Lung (tissue), 11 donors: ENCODE measurements at regions not wholly inside any gene's neighbourhood (a gene's known extent, or its start where the extent isn't known, plus 50 kb on each side); places are given as distances from the start of the nearest gene placed in this dataset.

Source experiments
- ATAC-seq: fragments of 200-7000 bp; cut with Tn5 transposase; one replicate; pipeline ENCODE4 v1.9.1; 2020; ENCODE audit warnings: moderate number of reproducible peaks; ENCODE audit not compliant: insufficient read depth, low FRiP score
- DNase-seq, 3 donors: peaks; one replicate each; pipeline ENCODE4 v3.0.0-alpha.2; 2013 to 2017
- H3K27ac ChIP-seq, 2 donors: one replicate each; pipeline ENCODE4 v1.5.1; 2013; ENCODE audit warnings: mild to moderate bottlenecking in 2 of 2, moderate library complexity in 2 of 2, control low read depth in 1 of 2, inconsistent platforms in 1 of 2, low read depth in 1 of 2, low read length in 1 of 2
- H3K27me3 ChIP-seq, 3 donors: one replicate each; pipeline ENCODE4 v1.5.1; 2013; ENCODE audit warnings: low read length in 2 of 3; ENCODE audit not compliant: control insufficient read depth in 3 of 3, insufficient read depth in 3 of 3
- H3K36me3 ChIP-seq, 4 donors: one replicate each; pipeline ENCODE4 v1.5.1; 2013; ENCODE audit warnings: low read length in 4 of 4, mild to moderate bottlenecking in 1 of 4, moderate library complexity in 1 of 4; ENCODE audit not compliant: control insufficient read depth in 4 of 4, insufficient read depth in 4 of 4
- H3K4me1 ChIP-seq, 5 donors: one replicate each; pipeline ENCODE4 v1.5.1; 2013; ENCODE audit warnings: low read length in 5 of 5, mild to moderate bottlenecking in 2 of 5, moderate library complexity in 1 of 5; ENCODE audit not compliant: control insufficient read depth in 5 of 5, insufficient read depth in 5 of 5
- H3K4me3 ChIP-seq: one replicate; pipeline ENCODE4 v1.5.1; 2013; ENCODE audit warnings: mild to moderate bottlenecking, control low read depth, moderate library complexity
- H3K9ac ChIP-seq, 2 donors: one replicate each; pipeline ENCODE4 v1.5.1; 2013; ENCODE audit warnings: low read length in 2 of 2, control low read depth in 1 of 2; ENCODE audit not compliant: insufficient read depth in 1 of 2
- H3K9me3 ChIP-seq, 4 donors: one replicate each; pipeline ENCODE4 v1.5.1; 2013; ENCODE audit warnings: low read length in 3 of 4, mild to moderate bottlenecking in 1 of 4, moderate library complexity in 1 of 4; ENCODE audit not compliant: control insufficient read depth in 4 of 4, insufficient read depth in 3 of 4
- WGBS, 2 donors: extraction: QIAGEN DNeasy Blood & Tissue Kit; methylation state at CpG; one replicate each; pipeline ENCODE4 v1.1.7; 2013; 5-methylcytosine and 5-hydroxymethylcytosine counted together
- TF ChIP-seq, protein P1 (sequence below): IDR thresholded peaks from 2 replicates; pipeline ENCODE4 v1.5.1; 2012; ENCODE audit warnings: mild to moderate bottlenecking; ENCODE audit errors: control extremely low read depth, extremely low read depth
- donor health status: control.
- donor health status: control.
- donor health status: Bipolar disorder and iron deficiency.
- donor health status: healthy.
- donor health status: DM: yes; HTN: yes; CAD: no.

DNA sequence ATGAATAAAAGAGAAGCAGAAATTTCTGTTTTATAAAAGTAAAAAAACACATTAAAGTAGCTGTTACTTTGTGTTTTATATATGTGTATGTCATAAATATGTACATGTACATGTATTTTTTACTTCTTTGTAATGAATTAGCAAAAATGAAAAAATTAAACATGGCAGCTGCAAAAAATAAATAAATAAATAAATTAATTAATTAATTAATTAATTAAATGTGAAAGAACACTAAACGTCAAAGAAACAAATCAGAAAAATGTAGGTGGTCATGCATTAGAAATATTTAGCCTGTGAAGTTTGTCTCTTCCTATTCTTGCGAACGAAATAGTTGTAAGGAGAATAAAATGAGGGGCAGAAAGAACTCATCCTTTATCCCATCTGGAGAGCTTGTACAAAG, 357.0 kb downstream of the ZIC4 start:
- H3K27me3 ChIP-seq, result peaks cover 0 to 2% (median 0%) of the 10 kb centered on the region in 3 donors
- DNase-seq (no peak), ATAC-seq (no peak)
- H3K9me3 ChIP-seq, result peaks cover 0 to 2% (median 0%) of the 10 kb centered on the region in 4 donors
- H3K4me1 ChIP-seq, result no peaks in the 10 kb centered on the region
- no peak overlapping the region for H3K27ac ChIP-seq
- H3K9ac ChIP-seq, result no peak overlapping the region
- no peaks in the 10 kb centered on the region for H3K36me3 ChIP-seq
- H3K4me3 ChIP-seq, result no peak overlapping the region
- 90 to 91% methylated on average over 3 of the region's 3 CpGs for WGBS, 2 donors
- TF ChIP-seq, protein P1, sequence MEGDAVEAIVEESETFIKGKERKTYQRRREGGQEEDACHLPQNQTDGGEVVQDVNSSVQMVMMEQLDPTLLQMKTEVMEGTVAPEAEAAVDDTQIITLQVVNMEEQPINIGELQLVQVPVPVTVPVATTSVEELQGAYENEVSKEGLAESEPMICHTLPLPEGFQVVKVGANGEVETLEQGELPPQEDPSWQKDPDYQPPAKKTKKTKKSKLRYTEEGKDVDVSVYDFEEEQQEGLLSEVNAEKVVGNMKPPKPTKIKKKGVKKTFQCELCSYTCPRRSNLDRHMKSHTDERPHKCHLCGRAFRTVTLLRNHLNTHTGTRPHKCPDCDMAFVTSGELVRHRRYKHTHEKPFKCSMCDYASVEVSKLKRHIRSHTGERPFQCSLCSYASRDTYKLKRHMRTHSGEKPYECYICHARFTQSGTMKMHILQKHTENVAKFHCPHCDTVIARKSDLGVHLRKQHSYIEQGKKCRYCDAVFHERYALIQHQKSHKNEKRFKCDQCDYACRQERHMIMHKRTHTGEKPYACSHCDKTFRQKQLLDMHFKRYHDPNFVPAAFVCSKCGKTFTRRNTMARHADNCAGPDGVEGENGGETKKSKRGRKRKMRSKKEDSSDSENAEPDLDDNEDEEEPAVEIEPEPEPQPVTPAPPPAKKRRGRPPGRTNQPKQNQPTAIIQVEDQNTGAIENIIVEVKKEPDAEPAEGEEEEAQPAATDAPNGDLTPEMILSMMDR, result no peak

DNA sequence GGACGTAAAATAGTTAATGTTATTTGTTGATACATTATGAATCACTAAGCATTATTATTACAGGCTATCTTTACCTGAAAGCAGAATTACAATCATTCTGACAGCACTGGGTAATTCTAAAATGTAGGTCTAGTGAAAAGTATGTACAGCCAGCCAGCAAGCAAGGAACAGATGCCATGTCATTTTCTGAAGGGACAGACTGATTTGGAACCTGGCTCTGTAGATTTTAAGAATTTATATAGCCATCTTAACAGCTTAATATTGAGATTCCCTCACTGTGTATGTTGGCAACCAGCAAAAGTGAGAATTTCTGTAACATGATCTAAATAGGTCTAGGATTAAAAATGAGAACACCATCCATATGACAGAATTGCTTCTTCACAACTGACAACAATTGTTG, 359.4 kb downstream of the ZIC4 start:
- Histone ChIP-seq H3K36me3 (no peaks in the 10 kb centered on the region), H3K4me1 (no peaks in the 10 kb centered on the region), H3K27ac (no peak overlapping the region), H3K27me3 (peaks cover 0 to 2% (median 0%) of the 10 kb centered on the region in 3 donors), H3K4me3 (no peak overlapping the region), H3K9me3 (peaks cover 0 to 2% (median 0%) of the 10 kb centered on the region in 4 donors), H3K9ac (no peak overlapping the region)
- TF ChIP-seq, protein P1, result no peak
- ATAC-seq (no peak), DNase-seq (no peak)
- 88 to 96% methylated on average over 1 of the region's 1 CpG for WGBS, 2 donors

DNA sequence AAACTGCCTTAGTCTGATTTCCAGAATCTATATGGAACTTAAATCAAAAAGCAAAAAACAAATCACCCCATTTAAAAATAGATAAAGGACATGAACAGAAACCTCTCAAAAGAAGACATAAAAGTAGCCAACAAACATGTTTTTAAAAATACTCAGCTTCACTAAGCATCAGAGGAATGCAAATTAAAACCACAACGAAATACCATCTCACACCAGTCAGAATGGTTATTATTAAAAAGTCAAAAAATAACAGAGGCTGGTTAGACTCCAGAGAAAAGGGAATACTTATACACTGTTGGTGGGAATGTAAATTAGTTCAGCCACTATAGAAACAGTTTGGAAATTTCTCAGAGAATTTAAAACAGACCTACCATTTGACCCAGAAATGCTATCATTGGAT, 367.9 kb downstream of the ZIC4 start:
- no peak overlapping the region for H3K4me3 ChIP-seq
- H3K27me3 ChIP-seq, result no peaks in the 10 kb centered on the region
- no peak for ATAC-seq
- no peak for DNase-seq
- TF ChIP-seq, protein P1, result no peak
- H3K36me3 ChIP-seq, result no peaks in the 10 kb centered on the region
- no peak overlapping the region for H3K9ac ChIP-seq
- H3K9me3 ChIP-seq, result peaks cover 0 to 2% (median 0%) of the 10 kb centered on the region in 4 donors
- no peaks in the 10 kb centered on the region for H3K4me1 ChIP-seq
- WGBS, 2 donors, result 75 to 78% methylated on average over 1 of the region's 1 CpG
- no peak overlapping the region for H3K27ac ChIP-seq

DNA sequence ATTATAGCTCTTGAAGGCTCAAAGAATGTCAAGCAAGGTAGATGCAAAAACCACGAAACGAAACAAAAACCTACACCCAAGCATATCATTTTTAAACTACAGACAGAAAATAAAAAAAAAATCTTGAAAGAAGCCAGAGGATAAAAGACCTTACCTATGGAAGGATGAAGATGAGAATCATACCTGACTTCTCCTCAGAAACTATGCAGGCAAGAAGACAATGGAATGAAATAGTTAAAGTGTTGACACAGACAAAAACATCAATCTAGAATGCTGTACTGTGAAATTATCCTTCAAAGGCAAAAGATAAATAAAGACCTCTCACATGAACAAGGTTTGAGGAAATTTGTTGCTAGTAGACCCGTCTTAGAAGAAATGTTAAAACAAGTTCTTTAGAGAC, 372.0 kb downstream of the ZIC4 start:
- no peaks in the 10 kb centered on the region for H3K4me1 ChIP-seq
- 81 to 90% methylated on average over 3 of the region's 3 CpGs for WGBS, 2 donors
- no peak for ATAC-seq

More for the DNA sequence above, 372.0 kb downstream of the ZIC4 start:
- no peak for DNase-seq
- H3K9ac ChIP-seq, result no peak overlapping the region
- no peaks in the 10 kb centered on the region for H3K27me3 ChIP-seq
- no peak overlapping the region for H3K27ac ChIP-seq
- H3K9me3 ChIP-seq, result peaks cover 0 to 2% (median 0%) of the 10 kb centered on the region in 4 donors
- TF ChIP-seq, protein P1, result no peak
- H3K4me3 ChIP-seq, result no peak overlapping the region
- no peaks in the 10 kb centered on the region for H3K36me3 ChIP-seq
